NT2/D1 (cell line): ENCODE measurements at regions not wholly inside any gene's neighbourhood (a gene's known extent, or its start where the extent isn't known, plus 50 kb on each side); places are given as distances from the start of the nearest gene placed in this dataset.

Experiments
- SUZ12 ChIP-seq: IDR thresholded peaks from 2 replicates; pipeline ENCODE4 v1.6.1; 2011; ENCODE audit not compliant: insufficient read length, insufficient read depth; ENCODE audit errors: extremely low read depth
- YY1 ChIP-seq: IDR thresholded peaks from 2 replicates; pipeline ENCODE4 v1.6.1; 2011; ENCODE audit not compliant: insufficient read length, insufficient read depth
- ZNF274 ChIP-seq: IDR thresholded peaks from 2 replicates; pipeline ENCODE4 v1.6.1; 2011; ENCODE audit warnings: mild to moderate bottlenecking, low read depth, low read length

- no peak for TF ChIP-seq ZNF274
- TF ChIP-seq YY1, result no peak
- TF ChIP-seq SUZ12, result no peak
Observed at GRCh38 chr22:27224485-27225374, 567.3 kb downstream of the MIAT start.
